WERI-Rb-1 (cell line): ENCODE measurements at regions not wholly inside any gene's neighbourhood (a gene's known extent, or its start where the extent isn't known, plus 50 kb on each side); places are given as distances from the start of the nearest gene placed in this dataset.

Experiments
- DNase-seq: peaks from one replicate; pipeline ENCODE4 v3.0.0-alpha.2; 2020
- H3K27ac ChIP-seq: fragments of 250-450 bp; sonication (Bioruptor Pico); 2 replicates; pipeline ENCODE4 v1.5.1; 2020; ENCODE audit warnings: mild to moderate bottlenecking, moderate library complexity
- H3K27me3 ChIP-seq: fragments of 250-450 bp; sonication (Bioruptor Pico); 2 replicates; pipeline ENCODE4 v1.5.1; 2021; ENCODE audit warnings: mild to moderate bottlenecking, low read depth, moderate library complexity; ENCODE audit not compliant: insufficient read depth, severe bottlenecking
- H3K36me3 ChIP-seq: fragments of 250-450 bp; sonication (Bioruptor Pico); 2 replicates; pipeline ENCODE4 v1.5.1; 2020; ENCODE audit warnings: mild to moderate bottlenecking, moderate library complexity
- H3K4me3 ChIP-seq: 2 replicates; pipeline ENCODE4 v1.5.1; 2011; ENCODE audit warnings: low read depth, mild to moderate bottlenecking, control low read depth, low read length
- H3K9me3 ChIP-seq: fragments of 250-450 bp; sonication (Bioruptor Pico); 2 replicates; pipeline ENCODE4 v1.5.1; 2021; ENCODE audit warnings: mild to moderate bottlenecking, moderate library complexity; ENCODE audit not compliant: severe bottlenecking
- CTCF ChIP-seq: IDR thresholded peaks from 2 replicates; pipeline ENCODE4 v1.5.1; 2011; ENCODE audit warnings: low read depth, mild to moderate bottlenecking, control low read depth, inconsistent platforms, low read length

- no peak for TF ChIP-seq CTCF
- H3K27ac ChIP-seq, result no peak overlapping the region
- no peaks in the 10 kb centered on the region for H3K9me3 ChIP-seq
- no peak overlapping the region for H3K4me3 ChIP-seq
- H3K36me3 ChIP-seq, result no peaks in the 10 kb centered on the region
- peaks cover 19% of the 10 kb centered on the region for H3K27me3 ChIP-seq
- no peak for DNase-seq
These were observed 107.2 kb upstream of the ETAA1 start for GRCh38 chr2:67289921-67290371.

DNA sequence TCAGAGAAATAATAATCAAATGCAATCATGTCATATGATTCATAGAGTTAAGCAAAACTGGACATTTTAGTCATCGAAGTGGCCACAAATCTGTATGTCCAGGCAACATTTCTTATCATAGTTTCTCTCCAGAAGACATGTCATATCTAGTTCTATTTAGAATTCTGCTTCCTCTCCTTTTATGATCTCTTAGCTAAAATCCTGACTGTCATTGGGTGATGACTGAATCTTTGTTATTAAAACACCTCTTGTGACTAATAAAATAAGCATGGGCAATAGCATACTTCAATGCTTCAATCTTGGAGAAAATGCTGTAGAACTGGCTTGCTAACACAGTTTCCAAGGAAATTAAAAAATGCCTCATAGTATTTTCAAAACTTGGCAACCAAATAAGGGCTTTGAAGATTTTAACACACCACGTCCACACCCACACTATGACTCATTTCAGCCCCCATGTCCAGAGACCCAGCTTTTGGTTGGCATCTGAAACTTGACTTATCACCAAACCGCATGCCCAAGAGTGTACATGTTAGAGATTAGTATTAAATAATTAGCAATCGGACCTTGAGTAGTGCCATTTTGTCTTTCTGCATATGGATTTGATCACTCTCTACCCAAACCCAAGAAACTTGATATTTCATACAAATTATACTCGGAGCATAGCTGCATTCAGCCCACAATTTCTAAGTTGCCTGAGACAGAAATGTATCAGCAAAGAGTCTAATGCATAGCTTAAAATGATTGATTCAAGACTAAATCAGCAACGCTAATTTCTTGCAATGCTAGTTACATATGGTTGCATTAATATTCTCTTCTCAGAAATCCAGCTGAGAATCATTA, 106.5 kb upstream of the ETAA1 start:
- H3K36me3 ChIP-seq, result no peaks in the 10 kb centered on the region
- H3K9me3 ChIP-seq, result no peaks in the 10 kb centered on the region
- peaks cover 20% of the 10 kb centered on the region for H3K27me3 ChIP-seq
- no peak overlapping the region for H3K4me3 ChIP-seq
- TF ChIP-seq CTCF, result no peak
- no peak overlapping the region for H3K27ac ChIP-seq
- DNase-seq, result no peak

- peaks cover 32% of the 10 kb centered on the region for H3K27me3 ChIP-seq
- H3K9me3 ChIP-seq, result no peaks in the 10 kb centered on the region
- no peak for DNase-seq
- H3K27ac ChIP-seq, result no peak overlapping the region
- H3K4me3 ChIP-seq, result no peak overlapping the region
- no peak for TF ChIP-seq CTCF
- no peaks in the 10 kb centered on the region for H3K36me3 ChIP-seq
These were observed 102.9 kb upstream of the ETAA1 start for GRCh38 chr2:67294218-67294617.

GRCh38 chr2:67295406-67295805, 101.7 kb upstream of the ETAA1 start:
- Histone ChIP-seq H3K27ac (no peak overlapping the region), H3K4me3 (no peak overlapping the region), H3K36me3 (no peaks in the 10 kb centered on the region), H3K9me3 (no peaks in the 10 kb centered on the region), H3K27me3 (peaks cover 33% of the 10 kb centered on the region)
- TF ChIP-seq CTCF, result no peak
- DNase-seq, result no peak

DNA sequence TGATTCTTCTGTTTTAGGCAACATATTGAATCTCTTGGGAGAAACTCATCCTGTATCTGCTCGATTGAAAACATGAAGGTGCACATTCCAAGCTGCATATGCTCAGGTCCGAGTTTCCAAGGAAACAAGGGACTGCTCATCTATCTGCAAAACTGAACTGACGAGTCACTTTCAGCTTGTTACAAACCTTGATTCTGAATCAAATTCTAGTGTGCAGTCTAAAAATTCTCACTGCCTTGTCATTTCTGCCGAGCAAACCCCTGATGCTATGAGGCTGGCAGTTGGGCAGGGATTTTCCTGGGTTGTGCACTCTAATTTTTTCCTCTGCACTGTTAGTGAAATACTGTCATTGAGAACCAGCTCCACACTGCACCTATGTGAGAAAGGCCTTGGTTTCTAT, 101.3 kb upstream of the ETAA1 start:
- no peaks in the 10 kb centered on the region for H3K9me3 ChIP-seq
- no peak for DNase-seq
- no peak overlapping the region for H3K27ac ChIP-seq
- TF ChIP-seq CTCF, result no peak
- H3K4me3 ChIP-seq, result no peak overlapping the region
- H3K27me3 ChIP-seq, result peaks cover 31% of the 10 kb centered on the region
- H3K36me3 ChIP-seq, result no peaks in the 10 kb centered on the region
